Endothelial cell of umbilical vein (primary cell): ENCODE measurements at regions not wholly inside any gene's neighbourhood (a gene's known extent, or its start where the extent isn't known, plus 50 kb on each side); places are given as distances from the start of the nearest gene placed in this dataset.

Source experiments
- CTCF ChIP-seq, 2 donors: IDR thresholded peaks; 1 replicate in 1 of 2; 2 replicates in 1 of 2; pipeline ENCODE4 v1.5.1; 2011; ENCODE audit warnings: low read length in 2 of 2, mild to moderate bottlenecking in 2 of 2, moderate library complexity in 2 of 2, control low read depth in 1 of 2, inconsistent platforms in 1 of 2, low read depth in 1 of 2; ENCODE audit not compliant: insufficient read depth in 1 of 2; ENCODE audit errors: extremely low read depth in 1 of 2
- EZH2 ChIP-seq: IDR thresholded peaks from 2 replicates; pipeline ENCODE4 v1.6.1; 2012; ENCODE audit warnings: borderline replicate concordance, low read depth, mild to moderate bottlenecking, moderate library complexity, low read length, inconsistent platforms; ENCODE audit not compliant: severe bottlenecking
- POLR2AphosphoS5 ChIP-seq: IDR thresholded peaks from 2 replicates; pipeline ENCODE4 v1.6.1; 2012; ENCODE audit warnings: low read depth, mild to moderate bottlenecking, control low read depth, low read length, moderate library complexity; ENCODE audit not compliant: insufficient read depth

- no peak for TF ChIP-seq POLR2AphosphoS5
- TF ChIP-seq EZH2, result no peak
- TF ChIP-seq CTCF (IDR thresholded peaks at IDR 0.05; ENCODE audit: extremely low read depth in 1 of 2, insufficient read depth in 1 of 2, low read depth in 1 of 2, low read length in 2 of 2), result no peak
Measured at GRCh38 chr9:90121762-90122161, 517.0 kb downstream of the GADD45G start.
